ENCODE measurements at regions not wholly inside any gene's neighbourhood (a gene's known extent, or its start where the extent isn't known, plus 50 kb on each side); places are given as distances from the start of the nearest gene placed in this dataset.

- DNase-seq, result no peak
These were observed 214.5 kb upstream of the SASH1 start for GRCh38 chr6:148128014-148128730.

- no peak for DNase-seq
These were observed 208.0 kb upstream of the SASH1 start for GRCh38 chr6:148134592-148134991.

GRCh38 chr6:148136586-148136985 is 206.1 kb upstream of the SASH1 start:
- DNase-seq, result no peak

- DNase-seq, result no peak
These were observed 205.0 kb upstream of the SASH1 start for GRCh38 chr6:148137652-148138051.

- no peak for DNase-seq
These were observed 204.1 kb upstream of the SASH1 start for GRCh38 chr6:148138573-148138972.

GRCh38 chr6:148140772-148141557 is 201.7 kb upstream of the SASH1 start:
- DNase-seq, result no peak

- no peak for DNase-seq
These were observed 199.8 kb upstream of the SASH1 start for GRCh38 chr6:148142821-148143220.

- no peak for DNase-seq
These were observed 198.9 kb upstream of the SASH1 start for GRCh38 chr6:148143771-148144170.

- DNase-seq, result peak; percentile 36
These were observed 197.6 kb upstream of the SASH1 start for GRCh38 chr6:148144917-148145521.

- peak; percentile 58 for DNase-seq
These were observed 195.7 kb upstream of the SASH1 start for GRCh38 chr6:148146717-148147462.

GRCh38 chr6:148147463-148147830 is 195.2 kb upstream of the SASH1 start:
- DNase-seq, result no peak

GRCh38 chr6:148151896-148152643 is 190.6 kb upstream of the SASH1 start:
- no peak for DNase-seq

- DNase-seq, result no peak
These were observed 188.0 kb upstream of the SASH1 start for GRCh38 chr6:148154668-148155067.

GRCh38 chr6:148155293-148155692 is 187.3 kb upstream of the SASH1 start:
- no peak for DNase-seq

GRCh38 chr6:148157841-148158240 is 184.8 kb upstream of the SASH1 start:
- DNase-seq, result no peak

GRCh38 chr6:148164645-148165044 is 178.0 kb upstream of the SASH1 start:
- no peak for DNase-seq

- peak; percentile 36 for DNase-seq
These were observed 176.2 kb upstream of the SASH1 start for GRCh38 chr6:148166339-148166968.

- no peak for DNase-seq
These were observed 172.9 kb upstream of the SASH1 start for GRCh38 chr6:148169706-148170105.

GRCh38 chr6:148170286-148170685 is 172.4 kb upstream of the SASH1 start:
- no peak for DNase-seq

- no peak for DNase-seq
These were observed 169.1 kb upstream of the SASH1 start for GRCh38 chr6:148173548-148173947.

- DNase-seq, result no peak
These were observed 167.0 kb upstream of the SASH1 start for GRCh38 chr6:148175550-148176188.

Data from CD4-positive, alpha-beta T cell treated with Interleukin-21 for 1 hour (primary cell).